ENCODE measurements at regions not wholly inside any gene's neighbourhood (a gene's known extent, or its start where the extent isn't known, plus 50 kb on each side); places are given as distances from the start of the nearest gene placed in this dataset.

DNA sequence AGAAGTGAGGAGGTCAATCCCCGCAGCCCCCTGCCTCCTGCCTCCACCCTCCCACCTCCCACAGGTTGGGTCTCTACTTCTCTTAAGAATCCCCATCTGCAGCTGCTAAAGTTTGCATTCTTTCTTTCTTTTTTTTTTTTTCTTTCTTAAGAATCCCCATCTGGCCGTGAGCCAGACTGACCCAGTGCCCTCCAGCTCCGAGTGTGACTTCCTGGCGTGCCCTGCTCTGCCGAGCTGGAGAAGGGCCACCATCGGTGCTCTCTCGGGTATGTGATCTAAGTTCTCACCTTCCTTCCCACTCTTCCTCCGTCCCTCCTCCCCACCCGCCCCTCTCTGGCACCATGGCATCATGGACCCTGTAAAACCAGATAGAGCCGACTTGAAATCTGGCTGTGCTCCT lies 66.7 kb upstream of the LMO1 start:
- Mint-ChIP-seq H3K4me3 (no peak overlapping the region), H3K4me1 (peaks cover 3% of the 10 kb centered on the region), H3K9me3 (no peaks in the 10 kb centered on the region), H3K36me3 (ENCODE audit: low read depth) (no peaks in the 10 kb centered on the region), H3K27me3 (no peaks in the 10 kb centered on the region), H3K27ac (no peak overlapping the region)
- no peak for DNase-seq
- ChIA-PET CTCF (interaction anchor here (0.7 kb wide), 1 partner anchor 14 kb away, joined by 3 read pairs; no protein-coding TSS in a partner anchor), POLR2A (no interaction called here)

DNA sequence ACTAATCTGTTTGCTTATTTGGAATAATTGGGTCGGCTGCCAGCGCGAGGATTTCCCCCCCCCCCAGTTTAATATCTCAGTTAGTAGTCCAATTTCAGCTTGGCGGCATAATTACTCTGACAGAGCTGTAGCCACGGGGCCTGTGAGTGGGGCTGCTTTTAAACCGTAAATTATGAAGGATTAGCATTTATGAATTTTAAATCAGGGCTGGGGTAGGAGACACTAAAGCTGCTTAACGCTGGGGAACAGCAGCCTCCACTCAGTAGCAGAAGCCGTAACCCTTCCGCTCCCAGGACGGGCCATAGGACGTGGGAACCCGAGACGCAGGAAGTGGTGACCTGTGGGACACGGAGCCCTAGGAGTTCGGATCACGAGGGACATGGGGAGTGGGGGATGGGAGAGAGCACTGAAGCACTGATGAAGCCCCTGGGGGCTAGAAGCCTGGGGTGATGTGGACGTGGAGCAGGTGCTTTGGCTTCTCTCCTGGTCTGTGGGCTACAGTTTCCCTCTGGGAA lies 66.2 kb upstream of the LMO1 start:
- Mint-ChIP-seq H3K9me3 (no peaks in the 10 kb centered on the region), H3K4me3 (no peak overlapping the region), H3K27me3 (no peaks in the 10 kb centered on the region), H3K27ac (no peak overlapping the region), H3K36me3 (ENCODE audit: low read depth) (no peaks in the 10 kb centered on the region), H3K4me1 (peaks cover 3% of the 10 kb centered on the region)
- CTCF ChIA-PET, result no interaction called here
- POLR2A ChIA-PET, result no interaction called here
- DNase-seq, result no peak

DNA sequence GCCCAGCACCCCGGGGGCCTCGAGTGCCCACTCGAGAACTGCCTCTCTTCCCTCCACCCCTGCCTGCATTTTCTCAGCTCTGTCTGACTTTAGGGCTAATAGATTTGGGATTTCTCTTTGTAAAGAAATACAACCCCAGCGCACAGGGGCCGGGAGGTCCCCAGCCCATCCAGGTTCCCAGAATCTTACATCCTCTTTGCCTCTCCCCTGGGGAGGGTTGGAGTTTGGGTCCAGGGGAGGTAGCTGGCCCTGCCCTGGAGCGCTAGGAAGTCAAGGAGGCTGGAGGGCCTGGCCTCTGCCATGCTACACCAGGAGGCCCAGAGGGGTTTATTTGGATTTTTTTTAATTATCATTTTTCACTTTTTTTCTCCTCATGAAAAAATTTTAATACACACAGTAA lies 65.7 kb upstream of the LMO1 start:
- Mint-ChIP-seq H3K27ac (no peak overlapping the region), H3K36me3 (ENCODE audit: low read depth) (no peaks in the 10 kb centered on the region), H3K4me3 (no peak overlapping the region), H3K4me1 (peaks cover 3% of the 10 kb centered on the region), H3K9me3 (no peaks in the 10 kb centered on the region), H3K27me3 (peaks cover 2% of the 10 kb centered on the region)
- DNase-seq, result no peak
- ChIA-PET POLR2A (no interaction called here), CTCF (interaction anchor here (0.6 kb wide), 1 partner anchor 582 kb away, joined by 3 read pairs; the partner anchor contains the start of gene AKIP1)

DNA sequence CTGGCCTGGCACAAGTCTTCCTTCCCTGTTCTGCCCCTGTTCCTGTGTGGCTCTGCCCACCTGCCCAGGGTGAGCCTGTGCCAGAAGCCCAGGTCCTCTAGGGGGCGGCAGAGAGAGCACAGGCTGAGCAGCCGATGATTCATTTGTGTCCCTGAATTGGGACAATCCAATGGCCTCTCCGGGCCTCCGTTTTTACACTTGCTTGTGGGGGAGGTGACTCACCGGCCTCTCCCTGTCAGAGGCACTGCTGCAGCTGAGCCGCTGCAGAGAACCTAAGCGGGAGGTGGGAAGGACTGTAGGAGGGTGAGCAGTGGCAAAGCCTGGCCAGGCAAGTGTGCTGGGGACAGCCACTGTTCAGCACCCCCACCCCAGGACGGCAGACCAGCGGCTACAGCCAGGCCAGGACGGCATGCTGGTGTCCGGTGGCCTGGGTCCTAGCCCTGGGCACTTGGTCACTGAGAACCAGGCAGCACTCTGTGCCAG lies 65.2 kb upstream of the LMO1 start:
- H3K4me1 Mint-ChIP-seq, result peaks cover 3% of the 10 kb centered on the region
- no peaks in the 10 kb centered on the region for H3K36me3 Mint-ChIP-seq (ENCODE audit: low read depth)
- H3K9me3 Mint-ChIP-seq, result no peaks in the 10 kb centered on the region
- no peak overlapping the region for H3K27ac Mint-ChIP-seq
- peaks cover 2% of the 10 kb centered on the region for H3K27me3 Mint-ChIP-seq
- H3K4me3 Mint-ChIP-seq, result no peak overlapping the region
- ChIA-PET CTCF (interaction anchor here (0.6 kb wide), 1 partner anchor 582 kb away, joined by 3 read pairs; the partner anchor contains the start of gene AKIP1), POLR2A (no interaction called here)
- DNase-seq, result peak; percentile 66

DNA sequence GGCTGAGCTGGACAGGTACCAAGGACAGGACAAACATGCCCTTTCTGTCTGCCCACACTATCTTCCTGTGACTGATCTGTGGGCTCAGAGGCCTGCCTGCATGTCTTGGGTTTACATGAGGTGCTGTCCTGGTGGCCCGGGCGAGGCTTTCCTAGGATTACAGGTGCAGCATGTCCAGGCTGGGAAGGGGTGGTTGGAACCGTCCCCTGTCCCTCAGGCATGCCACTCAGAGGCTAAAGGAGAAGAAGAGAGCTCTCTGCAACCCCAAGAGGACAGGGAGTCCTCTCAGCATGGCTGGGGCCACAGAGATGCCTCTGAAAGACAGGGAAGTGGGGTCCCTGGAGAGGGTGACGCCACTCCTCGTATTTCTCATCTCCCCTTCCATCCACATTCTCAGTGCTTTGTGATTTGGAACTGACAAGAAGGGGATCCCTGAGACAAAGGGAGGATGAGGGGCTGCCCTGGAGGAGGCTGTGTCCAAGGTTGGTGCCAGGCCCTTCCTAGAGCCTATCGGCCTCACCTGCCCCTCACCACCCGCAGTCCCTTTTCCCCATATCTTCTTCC lies 64.6 kb upstream of the LMO1 start:
- H3K36me3 Mint-ChIP-seq (ENCODE audit: low read depth), result no peaks in the 10 kb centered on the region
- H3K27ac Mint-ChIP-seq, result no peak overlapping the region
- H3K27me3 Mint-ChIP-seq, result peaks cover 2% of the 10 kb centered on the region
- ChIA-PET CTCF (no interaction called here), POLR2A (no interaction called here)
- peaks cover 3% of the 10 kb centered on the region for H3K4me1 Mint-ChIP-seq
- no peaks in the 10 kb centered on the region for H3K9me3 Mint-ChIP-seq
- H3K4me3 Mint-ChIP-seq, result no peak overlapping the region
- no peak for DNase-seq

DNA sequence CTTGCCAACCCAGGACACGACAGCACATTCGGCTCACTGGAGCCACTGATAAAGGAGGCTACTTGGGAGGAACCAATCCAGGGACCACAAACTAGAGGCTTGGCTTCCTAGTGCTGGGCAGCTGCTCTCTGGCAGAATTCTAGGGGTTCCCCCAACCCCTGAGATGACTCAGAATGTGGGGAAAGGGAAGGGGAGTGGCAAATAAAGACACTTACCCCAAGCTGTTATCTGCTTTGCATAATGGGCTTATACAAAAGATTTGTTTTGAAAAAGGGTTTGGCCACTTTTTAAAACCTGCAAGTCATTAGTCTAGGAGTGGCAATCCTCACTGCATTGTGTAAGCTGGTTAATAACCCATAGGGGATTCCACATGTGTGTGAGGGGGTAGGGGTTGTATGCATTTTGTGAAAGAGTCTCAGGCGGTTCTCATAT lies 64.1 kb upstream of the LMO1 start:
- ChIA-PET CTCF (no interaction called here), POLR2A (no interaction called here)
- H3K4me1 Mint-ChIP-seq, result peaks cover 3% of the 10 kb centered on the region
- no peak overlapping the region for H3K27ac Mint-ChIP-seq
- H3K36me3 Mint-ChIP-seq (ENCODE audit: low read depth), result no peaks in the 10 kb centered on the region
- H3K9me3 Mint-ChIP-seq, result no peaks in the 10 kb centered on the region
- no peak for DNase-seq
- H3K4me3 Mint-ChIP-seq, result no peak overlapping the region
- H3K27me3 Mint-ChIP-seq, result peaks cover 2% of the 10 kb centered on the region

DNA sequence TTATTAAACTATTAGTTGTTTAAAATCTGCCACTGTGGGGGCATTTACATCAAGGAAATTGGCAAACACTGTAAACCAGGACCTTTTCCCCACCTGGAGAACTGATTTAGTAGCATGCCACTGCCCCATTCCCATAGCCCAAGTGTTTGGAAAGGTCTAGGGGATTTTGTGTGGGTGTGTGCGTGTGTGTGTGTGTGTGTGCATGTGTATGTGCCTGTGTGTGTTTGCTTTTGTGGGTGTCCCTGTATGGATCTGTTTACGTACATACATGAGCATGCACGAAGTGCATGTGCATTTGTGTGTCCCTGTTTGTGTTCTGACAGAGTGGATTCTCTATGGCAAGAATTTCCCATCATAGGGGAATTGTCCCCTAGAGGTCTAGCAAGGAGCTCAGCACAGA lies 62.7 kb upstream of the LMO1 start:
- Mint-ChIP-seq H3K27me3 (peaks cover 2% of the 10 kb centered on the region), H3K4me3 (no peak overlapping the region), H3K36me3 (ENCODE audit: low read depth) (no peaks in the 10 kb centered on the region), H3K9me3 (no peaks in the 10 kb centered on the region), H3K4me1 (peaks cover 3% of the 10 kb centered on the region), H3K27ac (no peak overlapping the region)
- ChIA-PET POLR2A (no interaction called here), CTCF (no interaction called here)
- DNase-seq, result no peak

DNA sequence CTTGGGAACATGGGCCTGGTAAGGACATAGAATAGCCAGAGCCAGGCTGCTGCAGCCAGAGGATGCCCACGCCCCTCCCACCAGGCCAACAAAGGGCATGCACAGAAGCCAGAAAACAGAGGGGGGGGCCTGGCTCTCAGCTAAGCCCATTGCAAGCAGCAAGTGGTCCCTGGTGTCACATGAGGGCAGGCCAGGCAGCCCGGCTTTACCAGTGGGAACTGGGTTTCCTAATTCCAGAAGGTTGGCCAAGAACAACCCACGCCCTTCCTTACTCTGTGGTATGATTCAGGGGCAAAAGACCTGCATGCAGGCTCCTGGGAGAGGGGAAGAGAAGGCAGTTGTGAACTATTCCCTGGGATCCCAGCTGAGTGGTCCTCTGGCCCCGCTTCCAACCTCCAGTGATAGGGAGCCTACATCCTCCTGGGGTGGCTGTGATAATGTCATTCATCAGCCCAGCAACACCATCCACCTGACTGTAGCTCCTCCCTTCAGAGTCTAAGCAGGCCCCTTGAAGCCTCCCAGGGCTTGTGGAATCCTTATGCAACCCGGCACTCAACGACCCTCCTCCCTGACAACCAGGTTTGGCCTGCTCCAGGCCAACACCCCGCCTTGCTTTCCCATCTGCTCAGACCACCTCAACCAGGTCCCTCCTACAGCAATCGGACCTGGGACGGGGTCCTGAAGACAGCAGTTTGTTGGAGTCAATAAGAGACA lies 62.1 kb upstream of the LMO1 start:
- ChIA-PET CTCF (no interaction called here), POLR2A (no interaction called here)
- H3K4me3 Mint-ChIP-seq, result no peak overlapping the region
- no peak overlapping the region for H3K27ac Mint-ChIP-seq
- no peaks in the 10 kb centered on the region for H3K36me3 Mint-ChIP-seq (ENCODE audit: low read depth)
- no peak for DNase-seq
- peaks cover 3% of the 10 kb centered on the region for H3K4me1 Mint-ChIP-seq
- no peaks in the 10 kb centered on the region for H3K9me3 Mint-ChIP-seq
- H3K27me3 Mint-ChIP-seq, result peaks cover 2% of the 10 kb centered on the region

DNA sequence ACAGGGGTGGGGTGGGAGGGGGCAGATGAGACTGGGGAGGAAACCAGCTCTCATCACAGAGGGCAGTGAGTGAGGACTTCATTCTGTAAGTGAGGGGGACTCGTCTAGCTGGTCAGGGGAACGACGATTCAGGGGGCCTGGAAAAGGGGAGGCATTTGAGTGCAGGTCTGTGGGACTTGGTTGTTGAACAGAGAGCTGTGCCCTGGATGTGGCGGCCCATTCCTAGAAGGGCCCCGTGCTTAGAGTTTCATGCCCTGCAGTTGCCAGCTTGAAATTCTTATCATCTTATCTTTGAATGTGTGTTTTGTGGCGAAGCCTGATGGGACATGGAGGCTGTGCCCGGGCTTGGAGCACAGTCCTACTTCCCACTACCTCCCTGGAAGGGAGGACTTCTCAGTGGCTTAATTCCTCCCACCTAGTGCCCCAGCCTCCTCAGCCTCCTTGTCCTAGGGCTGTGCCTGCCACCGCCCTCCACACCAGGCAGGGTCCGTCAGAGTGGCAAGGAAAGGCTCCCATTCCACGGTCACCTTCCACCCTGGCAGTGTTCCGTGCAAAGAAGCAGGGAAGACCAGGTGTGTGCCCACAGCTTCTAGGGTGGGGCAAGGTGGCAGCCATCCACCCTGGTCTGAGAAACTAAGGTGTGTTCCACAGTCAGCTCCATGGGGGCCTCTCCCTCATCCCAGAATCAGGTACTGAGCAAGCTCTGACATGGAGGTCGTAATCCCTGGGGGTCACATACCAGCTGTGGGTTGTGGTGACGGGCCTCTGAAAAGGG lies 59.7 kb upstream of the LMO1 start:
- H3K4me3 Mint-ChIP-seq, result no peak overlapping the region
- no peaks in the 10 kb centered on the region for H3K36me3 Mint-ChIP-seq (ENCODE audit: low read depth)
- H3K4me1 Mint-ChIP-seq, result no peaks in the 10 kb centered on the region
- ChIA-PET POLR2A (no interaction called here), CTCF (interaction anchor here (1.5 kb wide), 1 partner anchor 11 kb away, joined by 5 read pairs; no protein-coding TSS in a partner anchor)
- H3K9me3 Mint-ChIP-seq, result no peaks in the 10 kb centered on the region
- H3K27me3 Mint-ChIP-seq, result peaks cover 2% of the 10 kb centered on the region
- no peak overlapping the region for H3K27ac Mint-ChIP-seq
- DNase-seq, result no peak

DNA sequence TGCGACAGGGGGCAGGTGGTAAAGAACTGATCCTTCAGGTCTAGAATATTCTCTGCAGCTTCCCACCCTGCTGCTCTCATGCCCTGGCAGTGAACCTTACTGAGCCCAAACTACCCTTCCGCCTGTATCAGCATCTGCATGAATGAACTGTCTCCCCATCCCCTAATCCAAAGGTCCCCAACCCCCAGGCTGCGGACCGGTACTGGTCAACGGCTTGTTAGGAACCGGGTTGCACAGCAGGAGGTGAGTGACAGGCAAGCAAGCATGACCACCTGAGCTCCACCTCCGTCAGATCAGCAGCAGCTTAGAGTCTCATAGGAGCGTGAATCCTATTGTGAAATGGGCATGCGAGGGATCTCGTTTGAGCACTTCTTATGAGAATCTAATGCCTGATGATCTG lies 58.2 kb upstream of the LMO1 start:
- Mint-ChIP-seq H3K36me3 (ENCODE audit: low read depth) (no peaks in the 10 kb centered on the region), H3K4me1 (no peaks in the 10 kb centered on the region), H3K9me3 (no peaks in the 10 kb centered on the region), H3K27me3 (peaks cover 2% of the 10 kb centered on the region), H3K27ac (no peak overlapping the region), H3K4me3 (no peak overlapping the region)
- CTCF ChIA-PET, result no interaction called here
- DNase-seq, result no peak
- POLR2A ChIA-PET, result no interaction called here

DNA sequence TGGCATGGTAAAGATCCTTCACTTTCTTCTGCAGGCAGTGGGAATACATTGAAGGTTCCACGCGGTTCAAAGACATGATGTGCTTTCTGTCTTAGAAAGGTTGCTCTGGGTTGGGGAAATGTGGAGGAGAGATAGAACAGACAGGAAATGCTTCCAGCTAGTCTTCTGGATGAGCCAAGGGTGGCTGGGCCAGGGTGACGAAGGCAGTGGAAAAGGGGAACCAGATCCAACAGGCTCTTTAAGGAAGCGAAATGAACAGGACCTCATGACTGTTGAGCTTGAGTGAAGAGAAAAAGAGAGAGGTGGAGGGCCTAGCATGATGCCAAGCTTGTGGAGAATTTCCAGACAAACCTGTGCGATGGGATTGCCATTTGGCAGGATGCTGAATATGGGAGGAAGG lies 56.4 kb upstream of the LMO1 start:
- Mint-ChIP-seq H3K4me3 (no peak overlapping the region), H3K4me1 (no peaks in the 10 kb centered on the region), H3K27me3 (peaks cover 2% of the 10 kb centered on the region), H3K36me3 (ENCODE audit: low read depth) (no peaks in the 10 kb centered on the region), H3K9me3 (no peaks in the 10 kb centered on the region), H3K27ac (no peak overlapping the region)
- DNase-seq, result no peak
- POLR2A ChIA-PET, result no interaction called here
- CTCF ChIA-PET, result interaction anchor here (0.5 kb wide), 1 partner anchor 25 kb away, joined by 3 read pairs; no protein-coding TSS in a partner anchor

DNA sequence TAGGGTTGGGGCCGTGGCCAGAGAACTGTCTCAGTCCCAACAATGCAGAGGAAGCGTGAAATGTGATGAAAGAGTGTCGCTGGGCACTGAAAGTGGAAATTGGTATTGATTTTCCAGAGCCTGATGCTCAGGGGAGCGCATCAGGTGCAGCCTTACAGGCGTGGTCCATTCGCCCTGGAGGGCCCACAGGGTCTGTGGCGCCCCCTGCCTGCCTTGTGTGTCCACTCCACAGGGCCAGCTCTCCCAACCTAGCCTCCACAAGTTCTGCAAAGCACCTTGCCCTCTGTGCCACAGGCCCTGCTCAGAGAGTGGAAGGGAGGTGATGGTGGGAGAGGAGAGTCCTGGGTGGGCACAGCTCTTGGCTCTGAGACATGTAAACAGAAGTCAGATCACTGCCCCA lies 54.9 kb upstream of the LMO1 start:
- no peak overlapping the region for H3K27ac Mint-ChIP-seq
- ChIA-PET POLR2A (no interaction called here), CTCF (no interaction called here)
- H3K9me3 Mint-ChIP-seq, result no peaks in the 10 kb centered on the region
- no peaks in the 10 kb centered on the region for H3K27me3 Mint-ChIP-seq
- no peak overlapping the region for H3K4me3 Mint-ChIP-seq
- no peak for DNase-seq
- H3K4me1 Mint-ChIP-seq, result no peaks in the 10 kb centered on the region
- H3K36me3 Mint-ChIP-seq (ENCODE audit: low read depth), result no peaks in the 10 kb centered on the region

DNA sequence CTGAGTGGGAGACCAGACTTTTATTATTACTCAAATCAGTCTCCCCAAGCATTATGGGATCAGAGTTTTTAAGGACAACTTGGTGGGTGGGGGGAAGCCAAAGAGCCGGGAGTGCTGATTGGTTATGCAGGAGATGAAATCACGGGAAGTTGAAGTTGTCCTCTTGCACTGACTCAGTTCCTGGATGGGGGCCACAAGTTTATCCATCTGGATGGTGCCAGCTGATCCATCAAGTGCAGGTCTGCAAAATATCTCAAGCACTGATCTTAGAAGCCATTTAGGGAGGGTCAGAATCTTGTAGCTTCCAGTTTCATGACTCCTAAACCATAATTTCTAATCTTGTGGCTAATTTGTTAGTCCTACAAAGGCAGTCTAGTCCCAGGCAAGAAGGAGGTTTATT lies 53.5 kb upstream of the LMO1 start:
- no peak overlapping the region for H3K4me3 Mint-ChIP-seq
- H3K4me1 Mint-ChIP-seq, result no peaks in the 10 kb centered on the region
- CTCF ChIA-PET, result no interaction called here
- no peaks in the 10 kb centered on the region for H3K27me3 Mint-ChIP-seq
- DNase-seq, result no peak
- no peak overlapping the region for H3K27ac Mint-ChIP-seq
- H3K9me3 Mint-ChIP-seq, result no peaks in the 10 kb centered on the region
- no peaks in the 10 kb centered on the region for H3K36me3 Mint-ChIP-seq (ENCODE audit: low read depth)
- POLR2A ChIA-PET, result interaction anchor here (0.6 kb wide), 1 partner anchor 557 kb away, joined by 4 read pairs; no protein-coding TSS in a partner anchor

Measured in activated CD4-positive, alpha-beta T cell treated with anti-CD3 and anti-CD28 coated beads, Interleukin-2, amount 10 ng/mL, durations not matched to agents 7 days and 5 days (primary cell).